Loucy (cell line): ENCODE measurements at regions not wholly inside any gene's neighbourhood (a gene's known extent, or its start where the extent isn't known, plus 50 kb on each side); places are given as distances from the start of the nearest gene placed in this dataset.

Experiments used
- H2AFZ ChIP-seq: fragments of 200-600 bp; sonication (generic); 2 replicates; pipeline ENCODE4 v1.6.0; 2016; ENCODE audit warnings: antibody characterized with exemption, mild to moderate bottlenecking, low read length, moderate library complexity
- H3F3A ChIP-seq: fragments of 200-600 bp; 2 replicates; pipeline ENCODE4 v1.6.0; 2016; ENCODE audit warnings: antibody characterized with exemption, low read depth, mild to moderate bottlenecking
- H3K27me3 ChIP-seq: fragments of 200-600 bp; sonication (generic); 2 replicates; pipeline ENCODE4 v1.6.1; 2014; ENCODE audit warnings: low read length, mild to moderate bottlenecking; ENCODE audit not compliant: insufficient read depth, poor library complexity, severe bottlenecking
- H3K36me3 ChIP-seq: fragments of 200-600 bp; sonication (generic); 2 replicates; pipeline ENCODE4 v1.6.1; 2016; ENCODE audit warnings: low read length; ENCODE audit not compliant: insufficient read depth
- H3K4me1 ChIP-seq: fragments of 200-600 bp; sonication (generic); 2 replicates; pipeline ENCODE4 v1.5.1; 2014; ENCODE audit warnings: low read length, mild to moderate bottlenecking; ENCODE audit not compliant: insufficient read depth, poor library complexity, severe bottlenecking
- H3K4me2 ChIP-seq: fragments of 200-600 bp; sonication (generic); 2 replicates; pipeline ENCODE4 v1.6.0; 2014; ENCODE audit warnings: antibody characterized with exemption, low read length, low read depth, mild to moderate bottlenecking; ENCODE audit not compliant: poor library complexity, severe bottlenecking
- H3K4me3 ChIP-seq: fragments of 200-600 bp; sonication (generic); 2 replicates; pipeline ENCODE4 v1.5.1; 2014; ENCODE audit warnings: low read length, mild to moderate bottlenecking, mixed read lengths; ENCODE audit not compliant: poor library complexity, severe bottlenecking
- H3K79me2 ChIP-seq: fragments of 200-600 bp; sonication (generic); 2 replicates; pipeline ENCODE4 v1.6.1; 2014; ENCODE audit warnings: low read length; ENCODE audit not compliant: insufficient read depth
- H3K9ac ChIP-seq: fragments of 200-600 bp; sonication (generic); 2 replicates; pipeline ENCODE4 v1.6.0; 2014; ENCODE audit warnings: mild to moderate bottlenecking, low read depth, low read length, moderate library complexity; ENCODE audit not compliant: poor library complexity, severe bottlenecking
- H3K9me2 ChIP-seq: fragments of 200-600 bp; sonication (generic); replicated peaks from 2 replicates; pipeline ENCODE4 v1.6.1; 2016; ENCODE audit warnings: low read depth, low read length, mixed read lengths
- H3K9me3 ChIP-seq: fragments of 200-600 bp; sonication (generic); 2 replicates; pipeline ENCODE4 v1.6.1; 2014; ENCODE audit warnings: mild to moderate bottlenecking, antibody characterized with exemption, low read length, low read depth; ENCODE audit not compliant: insufficient read depth
- H4K20me1 ChIP-seq: fragments of 200-600 bp; sonication (generic); 2 replicates; pipeline ENCODE4 v1.6.0; 2014; ENCODE audit warnings: antibody characterized with exemption, low read length, mild to moderate bottlenecking; ENCODE audit not compliant: insufficient read depth, poor library complexity, severe bottlenecking
- CTCF ChIP-seq: fragments of 200-600 bp; sonication (generic); conservative IDR thresholded peaks from 2 replicates; pipeline ENCODE4 v1.5.1; 2014; ENCODE audit warnings: mild to moderate bottlenecking, antibody characterized with exemption, low read length
- EZH2phosphoT487 ChIP-seq: fragments of 200-600 bp; IDR thresholded peaks from 2 replicates; pipeline ENCODE4 v1.6.1; 2018; ENCODE audit warnings: antibody characterized with exemption, mild to moderate bottlenecking, moderate library complexity, borderline replicate concordance

- H3K4me2 ChIP-seq, result no peak overlapping the region
- no peaks in the 10 kb centered on the region for H3K9me2 ChIP-seq
- H4K20me1 ChIP-seq, result no peaks in the 10 kb centered on the region
- H3K9me3 ChIP-seq, result no peaks in the 10 kb centered on the region
- H3K79me2 ChIP-seq, result no peaks in the 10 kb centered on the region
- no peak overlapping the region for H2AFZ ChIP-seq
- no peak overlapping the region for H3K4me3 ChIP-seq
- H3K4me1 ChIP-seq, result no peaks in the 10 kb centered on the region
- H3K27me3 ChIP-seq, result no peaks in the 10 kb centered on the region
- no peak overlapping the region for H3K9ac ChIP-seq
- no peak for TF ChIP-seq CTCF
- TF ChIP-seq EZH2phosphoT487, result no peak
- no peaks in the 10 kb centered on the region for H3F3A ChIP-seq
- H3K36me3 ChIP-seq, result no peaks in the 10 kb centered on the region
These were observed 66.9 kb upstream of the NGF start for GRCh38 chr1:115404911-115405310.

- Histone ChIP-seq H3K9me2 (no peaks in the 10 kb centered on the region), H3K4me2 (no peak overlapping the region), H3K9ac (no peak overlapping the region), H3K4me3 (no peak overlapping the region), H3K36me3 (no peaks in the 10 kb centered on the region), H3K9me3 (no peaks in the 10 kb centered on the region), H3F3A (no peaks in the 10 kb centered on the region), H2AFZ (no peak overlapping the region), H4K20me1 (no peaks in the 10 kb centered on the region), H3K4me1 (no peaks in the 10 kb centered on the region), H3K79me2 (no peaks in the 10 kb centered on the region), H3K27me3 (no peaks in the 10 kb centered on the region)
- no peak for TF ChIP-seq EZH2phosphoT487
- TF ChIP-seq CTCF, result no peak
These were observed 64.7 kb upstream of the NGF start for GRCh38 chr1:115402753-115403184.

- H3K4me2 ChIP-seq, result no peak overlapping the region
- H3K36me3 ChIP-seq, result no peaks in the 10 kb centered on the region
- no peaks in the 10 kb centered on the region for H3F3A ChIP-seq
- H3K9ac ChIP-seq, result no peak overlapping the region
- no peaks in the 10 kb centered on the region for H3K9me2 ChIP-seq
- no peak overlapping the region for H3K4me3 ChIP-seq
- TF ChIP-seq EZH2phosphoT487 (no peak), CTCF (no peak)
- H3K4me1 ChIP-seq, result no peaks in the 10 kb centered on the region
- no peaks in the 10 kb centered on the region for H3K79me2 ChIP-seq
- no peaks in the 10 kb centered on the region for H3K9me3 ChIP-seq
- no peak overlapping the region for H2AFZ ChIP-seq
- H3K27me3 ChIP-seq, result no peaks in the 10 kb centered on the region
- H4K20me1 ChIP-seq, result no peaks in the 10 kb centered on the region
These were observed 63.6 kb upstream of the NGF start for GRCh38 chr1:115401676-115402075.
